ENCODE measurements at regions not wholly inside any gene's neighbourhood (a gene's known extent, or its start where the extent isn't known, plus 50 kb on each side); places are given as distances from the start of the nearest gene placed in this dataset.
"Not testable (repeated sequence)": the region's sequence is repeated elsewhere in the genome, so short reads cannot be mapped to it uniquely, and the experiment has no call there.

GRCh38 chr15:87648278-87648677 is 608.3 kb downstream of the NTRK3 start:
- POLR2A ChIA-PET (ENCODE audit: low non-redundant PET) = no interaction called here
- H3K9me3 ChIP-seq (ENCODE audit: low read depth, low read length, poor library complexity, severe bottlenecking) = no peaks in the 10 kb centered on the region
- no peaks in the 10 kb centered on the region for H3K4me1 ChIP-seq (ENCODE audit: insufficient read depth, low read length, poor library complexity, severe bottlenecking)
- intact Hi-C loops (cut with micrococcal nuclease; ENCODE audit: unreplicated experiment) = no loop called here
- CTCF ChIA-PET = no interaction called here
- no peaks in the 10 kb centered on the region for H3K36me3 ChIP-seq (ENCODE audit: insufficient read depth, low read length, poor library complexity, severe bottlenecking)
- BruUV-seq (replicated peaks) = no TSS peak
- TF ChIP-seq EZH2 (IDR thresholded peaks at IDR 0.05; ENCODE audit: borderline replicate concordance, low read depth, low read length, poor library complexity, severe bottlenecking) (no peak), CTCF (conservative IDR thresholded peaks at IDR 0.05; ENCODE audit: low read depth, low read length) (no peak)
- H3K27me3 ChIP-seq (replicated peaks; ENCODE audit: insufficient read depth, low read depth, low read length, poor library complexity) = no peaks in the 10 kb centered on the region
- no peak for DNase-seq (ENCODE audit: low spot score)
- no peak overlapping the region for H3K4me3 ChIP-seq (ENCODE audit: low read depth, low read length, poor library complexity, severe bottlenecking)
- no peak overlapping the region for H3K27ac ChIP-seq (ENCODE audit: low read depth, low read length, poor library complexity, severe bottlenecking)

- TF ChIP-seq EZH2 (IDR thresholded peaks at IDR 0.05; ENCODE audit: borderline replicate concordance, low read depth, low read length, poor library complexity, severe bottlenecking) (no peak), CTCF (conservative IDR thresholded peaks at IDR 0.05; ENCODE audit: low read depth, low read length) (no peak)
- DNase-seq (ENCODE audit: low spot score) = no peak
- Histone ChIP-seq H3K27ac (ENCODE audit: low read depth, low read length, poor library complexity, severe bottlenecking) (no peak overlapping the region), H3K27me3 (replicated peaks; ENCODE audit: insufficient read depth, low read depth, low read length, poor library complexity) (no peaks in the 10 kb centered on the region), H3K36me3 (ENCODE audit: insufficient read depth, low read length, poor library complexity, severe bottlenecking) (no peaks in the 10 kb centered on the region), H3K9me3 (ENCODE audit: low read depth, low read length, poor library complexity, severe bottlenecking) (no peaks in the 10 kb centered on the region), H3K4me3 (ENCODE audit: low read depth, low read length, poor library complexity, severe bottlenecking) (no peak overlapping the region), H3K4me1 (ENCODE audit: insufficient read depth, low read length, poor library complexity, severe bottlenecking) (no peaks in the 10 kb centered on the region)
- BruUV-seq (replicated peaks) = no TSS peak
- CTCF ChIA-PET = no interaction called here
- intact Hi-C loops (cut with micrococcal nuclease; ENCODE audit: unreplicated experiment) = no loop called here
- POLR2A ChIA-PET (ENCODE audit: low non-redundant PET) = interaction anchor here (0.6 kb wide), 1 partner anchor 1189 kb away, joined by 3 read pairs; no protein-coding TSS in a partner anchor
Measured at GRCh38 chr15:87645723-87646122, 610.8 kb downstream of the NTRK3 start.

GRCh38 chr15:87642997-87643396 is 613.5 kb downstream of the NTRK3 start:
- H3K4me1 ChIP-seq (ENCODE audit: insufficient read depth, low read length, poor library complexity, severe bottlenecking); H3K4me3 ChIP-seq (ENCODE audit: low read depth, low read length, poor library complexity, severe bottlenecking); H3K36me3 ChIP-seq (ENCODE audit: insufficient read depth, low read length, poor library complexity, severe bottlenecking); BruUV-seq (replicated peaks); POLR2A ChIA-PET (ENCODE audit: low non-redundant PET); H3K9me3 ChIP-seq (ENCODE audit: low read depth, low read length, poor library complexity, severe bottlenecking); CTCF ChIA-PET; H3K27ac ChIP-seq (ENCODE audit: low read depth, low read length, poor library complexity, severe bottlenecking); intact Hi-C loops (cut with micrococcal nuclease; ENCODE audit: unreplicated experiment); DNase-seq (ENCODE audit: low spot score); H3K27me3 ChIP-seq (replicated peaks; ENCODE audit: insufficient read depth, low read depth, low read length, poor library complexity): not testable (repeated sequence)

- CTCF ChIA-PET = no interaction called here
- no peak overlapping the region for H3K27ac ChIP-seq (ENCODE audit: low read depth, low read length, poor library complexity, severe bottlenecking)
- no TSS peak for BruUV-seq (replicated peaks)
- POLR2A ChIA-PET (ENCODE audit: low non-redundant PET) = no interaction called here
- no peak for TF ChIP-seq CTCF (conservative IDR thresholded peaks at IDR 0.05; ENCODE audit: low read depth, low read length)
- TF ChIP-seq EZH2 (IDR thresholded peaks at IDR 0.05; ENCODE audit: borderline replicate concordance, low read depth, low read length, poor library complexity, severe bottlenecking) = no peak
- H3K4me1 ChIP-seq (ENCODE audit: insufficient read depth, low read length, poor library complexity, severe bottlenecking) = no peaks in the 10 kb centered on the region
- DNase-seq (ENCODE audit: low spot score) = no peak
- no peaks in the 10 kb centered on the region for H3K36me3 ChIP-seq (ENCODE audit: insufficient read depth, low read length, poor library complexity, severe bottlenecking)
- H3K27me3 ChIP-seq (replicated peaks; ENCODE audit: insufficient read depth, low read depth, low read length, poor library complexity) = no peaks in the 10 kb centered on the region
- no peak overlapping the region for H3K4me3 ChIP-seq (ENCODE audit: low read depth, low read length, poor library complexity, severe bottlenecking)
- intact Hi-C loops (cut with micrococcal nuclease; ENCODE audit: unreplicated experiment) = no loop called here
- peaks cover 3% of the 10 kb centered on the region for H3K9me3 ChIP-seq (ENCODE audit: low read depth, low read length, poor library complexity, severe bottlenecking)
Measured at GRCh38 chr15:87639305-87640011, 617.1 kb downstream of the NTRK3 start.

Measured in A673 (cell line).